Epithelial cell of esophagus (primary cell): ENCODE measurements at regions not wholly inside any gene's neighbourhood (a gene's known extent, or its start where the extent isn't known, plus 50 kb on each side); places are given as distances from the start of the nearest gene placed in this dataset.
"Not testable (repeated sequence)": the region's sequence is repeated elsewhere in the genome, so short reads cannot be mapped to it uniquely, and the experiment has no call there.

Source experiments
- DNase-seq: peaks from one replicate; pipeline ENCODE4 v3.0.0; 2010; ENCODE audit warnings: low read depth
- H3K4me3 ChIP-seq: 2 replicates; pipeline ENCODE4 v1.5.1; 2011; ENCODE audit warnings: mild to moderate bottlenecking, low read length, control low read depth
- CTCF ChIP-seq: IDR thresholded peaks from 2 replicates; pipeline ENCODE4 v1.5.1; 2011; ENCODE audit warnings: low read depth, mild to moderate bottlenecking, low read length, control low read depth, inconsistent platforms; ENCODE audit not compliant: insufficient read depth; ENCODE audit errors: missing control alignments

- H3K4me3 ChIP-seq = no peak overlapping the region
- DNase-seq = no peak
- TF ChIP-seq CTCF = no peak
These were observed 213.5 kb upstream of the PRICKLE2 start for GRCh38 chr3:64438812-64439211.

GRCh38 chr3:64438066-64438465, 212.8 kb upstream of the PRICKLE2 start:
- no peak overlapping the region for H3K4me3 ChIP-seq
- no peak for DNase-seq
- no peak for TF ChIP-seq CTCF

- no peak overlapping the region for H3K4me3 ChIP-seq
- no peak for DNase-seq
- no peak for TF ChIP-seq CTCF
These were observed 211.9 kb upstream of the PRICKLE2 start for GRCh38 chr3:64437131-64437530.

- H3K4me3 ChIP-seq, DNase-seq: not testable (repeated sequence)
These were observed 209.8 kb upstream of the PRICKLE2 start for GRCh38 chr3:64435023-64435422.

- peak; percentile 33 for DNase-seq
- no peak overlapping the region for H3K4me3 ChIP-seq
- no peak for TF ChIP-seq CTCF
These were observed 207.6 kb upstream of the PRICKLE2 start for GRCh38 chr3:64432870-64433269.

- peak; percentile 16 for DNase-seq
- TF ChIP-seq CTCF = no peak
- no peak overlapping the region for H3K4me3 ChIP-seq
These were observed 206.3 kb upstream of the PRICKLE2 start for GRCh38 chr3:64431526-64432091.

GRCh38 chr3:64427671-64428070, 202.4 kb upstream of the PRICKLE2 start:
- no peak overlapping the region for H3K4me3 ChIP-seq
- no peak for TF ChIP-seq CTCF
- DNase-seq = no peak

- peak; percentile 87 for DNase-seq
- TF ChIP-seq CTCF = no peak
- H3K4me3 ChIP-seq = no peak overlapping the region
These were observed 201.3 kb upstream of the PRICKLE2 start for GRCh38 chr3:64426551-64426950.
